ENCODE measurements at regions not wholly inside any gene's neighbourhood (a gene's known extent, or its start where the extent isn't known, plus 50 kb on each side); places are given as distances from the start of the nearest gene placed in this dataset.

DNA sequence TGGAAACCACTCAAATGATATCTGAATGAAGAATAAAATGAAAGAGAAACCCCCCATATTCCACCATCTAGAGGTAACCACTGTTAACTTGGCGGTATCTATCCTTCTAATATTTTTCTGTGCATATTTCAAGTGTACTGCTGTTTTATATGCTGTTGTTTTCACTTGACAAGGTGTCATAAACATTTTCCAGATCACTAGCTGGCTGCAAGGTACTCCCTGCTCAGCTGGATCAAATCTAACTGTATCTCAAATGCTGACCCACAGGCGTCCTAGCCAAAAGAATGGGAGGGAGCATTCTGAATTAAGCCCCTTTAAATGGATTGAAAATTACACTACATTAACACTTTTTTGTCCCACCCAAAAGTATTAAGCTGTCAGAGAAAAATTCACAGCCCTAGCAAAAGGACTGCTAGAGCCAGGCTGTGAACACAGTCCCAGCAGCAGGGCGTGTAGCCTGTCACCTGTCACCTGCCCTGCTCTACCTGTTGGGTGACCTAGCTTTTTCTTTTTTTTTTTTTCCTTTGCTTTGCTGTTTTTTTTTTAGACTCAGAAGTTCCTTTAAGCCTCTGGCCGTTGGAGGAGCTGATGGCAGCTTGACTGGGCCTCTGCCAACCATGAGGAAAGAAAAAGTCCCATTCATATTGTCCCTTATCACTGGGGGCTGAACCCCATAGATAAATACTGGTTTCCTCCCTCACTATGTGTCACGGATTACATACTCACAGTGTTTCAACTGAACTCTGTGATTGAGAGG lies 93.7 kb upstream of the TSC22D2 start (continued):
- TF ChIP-seq, protein P1, sequence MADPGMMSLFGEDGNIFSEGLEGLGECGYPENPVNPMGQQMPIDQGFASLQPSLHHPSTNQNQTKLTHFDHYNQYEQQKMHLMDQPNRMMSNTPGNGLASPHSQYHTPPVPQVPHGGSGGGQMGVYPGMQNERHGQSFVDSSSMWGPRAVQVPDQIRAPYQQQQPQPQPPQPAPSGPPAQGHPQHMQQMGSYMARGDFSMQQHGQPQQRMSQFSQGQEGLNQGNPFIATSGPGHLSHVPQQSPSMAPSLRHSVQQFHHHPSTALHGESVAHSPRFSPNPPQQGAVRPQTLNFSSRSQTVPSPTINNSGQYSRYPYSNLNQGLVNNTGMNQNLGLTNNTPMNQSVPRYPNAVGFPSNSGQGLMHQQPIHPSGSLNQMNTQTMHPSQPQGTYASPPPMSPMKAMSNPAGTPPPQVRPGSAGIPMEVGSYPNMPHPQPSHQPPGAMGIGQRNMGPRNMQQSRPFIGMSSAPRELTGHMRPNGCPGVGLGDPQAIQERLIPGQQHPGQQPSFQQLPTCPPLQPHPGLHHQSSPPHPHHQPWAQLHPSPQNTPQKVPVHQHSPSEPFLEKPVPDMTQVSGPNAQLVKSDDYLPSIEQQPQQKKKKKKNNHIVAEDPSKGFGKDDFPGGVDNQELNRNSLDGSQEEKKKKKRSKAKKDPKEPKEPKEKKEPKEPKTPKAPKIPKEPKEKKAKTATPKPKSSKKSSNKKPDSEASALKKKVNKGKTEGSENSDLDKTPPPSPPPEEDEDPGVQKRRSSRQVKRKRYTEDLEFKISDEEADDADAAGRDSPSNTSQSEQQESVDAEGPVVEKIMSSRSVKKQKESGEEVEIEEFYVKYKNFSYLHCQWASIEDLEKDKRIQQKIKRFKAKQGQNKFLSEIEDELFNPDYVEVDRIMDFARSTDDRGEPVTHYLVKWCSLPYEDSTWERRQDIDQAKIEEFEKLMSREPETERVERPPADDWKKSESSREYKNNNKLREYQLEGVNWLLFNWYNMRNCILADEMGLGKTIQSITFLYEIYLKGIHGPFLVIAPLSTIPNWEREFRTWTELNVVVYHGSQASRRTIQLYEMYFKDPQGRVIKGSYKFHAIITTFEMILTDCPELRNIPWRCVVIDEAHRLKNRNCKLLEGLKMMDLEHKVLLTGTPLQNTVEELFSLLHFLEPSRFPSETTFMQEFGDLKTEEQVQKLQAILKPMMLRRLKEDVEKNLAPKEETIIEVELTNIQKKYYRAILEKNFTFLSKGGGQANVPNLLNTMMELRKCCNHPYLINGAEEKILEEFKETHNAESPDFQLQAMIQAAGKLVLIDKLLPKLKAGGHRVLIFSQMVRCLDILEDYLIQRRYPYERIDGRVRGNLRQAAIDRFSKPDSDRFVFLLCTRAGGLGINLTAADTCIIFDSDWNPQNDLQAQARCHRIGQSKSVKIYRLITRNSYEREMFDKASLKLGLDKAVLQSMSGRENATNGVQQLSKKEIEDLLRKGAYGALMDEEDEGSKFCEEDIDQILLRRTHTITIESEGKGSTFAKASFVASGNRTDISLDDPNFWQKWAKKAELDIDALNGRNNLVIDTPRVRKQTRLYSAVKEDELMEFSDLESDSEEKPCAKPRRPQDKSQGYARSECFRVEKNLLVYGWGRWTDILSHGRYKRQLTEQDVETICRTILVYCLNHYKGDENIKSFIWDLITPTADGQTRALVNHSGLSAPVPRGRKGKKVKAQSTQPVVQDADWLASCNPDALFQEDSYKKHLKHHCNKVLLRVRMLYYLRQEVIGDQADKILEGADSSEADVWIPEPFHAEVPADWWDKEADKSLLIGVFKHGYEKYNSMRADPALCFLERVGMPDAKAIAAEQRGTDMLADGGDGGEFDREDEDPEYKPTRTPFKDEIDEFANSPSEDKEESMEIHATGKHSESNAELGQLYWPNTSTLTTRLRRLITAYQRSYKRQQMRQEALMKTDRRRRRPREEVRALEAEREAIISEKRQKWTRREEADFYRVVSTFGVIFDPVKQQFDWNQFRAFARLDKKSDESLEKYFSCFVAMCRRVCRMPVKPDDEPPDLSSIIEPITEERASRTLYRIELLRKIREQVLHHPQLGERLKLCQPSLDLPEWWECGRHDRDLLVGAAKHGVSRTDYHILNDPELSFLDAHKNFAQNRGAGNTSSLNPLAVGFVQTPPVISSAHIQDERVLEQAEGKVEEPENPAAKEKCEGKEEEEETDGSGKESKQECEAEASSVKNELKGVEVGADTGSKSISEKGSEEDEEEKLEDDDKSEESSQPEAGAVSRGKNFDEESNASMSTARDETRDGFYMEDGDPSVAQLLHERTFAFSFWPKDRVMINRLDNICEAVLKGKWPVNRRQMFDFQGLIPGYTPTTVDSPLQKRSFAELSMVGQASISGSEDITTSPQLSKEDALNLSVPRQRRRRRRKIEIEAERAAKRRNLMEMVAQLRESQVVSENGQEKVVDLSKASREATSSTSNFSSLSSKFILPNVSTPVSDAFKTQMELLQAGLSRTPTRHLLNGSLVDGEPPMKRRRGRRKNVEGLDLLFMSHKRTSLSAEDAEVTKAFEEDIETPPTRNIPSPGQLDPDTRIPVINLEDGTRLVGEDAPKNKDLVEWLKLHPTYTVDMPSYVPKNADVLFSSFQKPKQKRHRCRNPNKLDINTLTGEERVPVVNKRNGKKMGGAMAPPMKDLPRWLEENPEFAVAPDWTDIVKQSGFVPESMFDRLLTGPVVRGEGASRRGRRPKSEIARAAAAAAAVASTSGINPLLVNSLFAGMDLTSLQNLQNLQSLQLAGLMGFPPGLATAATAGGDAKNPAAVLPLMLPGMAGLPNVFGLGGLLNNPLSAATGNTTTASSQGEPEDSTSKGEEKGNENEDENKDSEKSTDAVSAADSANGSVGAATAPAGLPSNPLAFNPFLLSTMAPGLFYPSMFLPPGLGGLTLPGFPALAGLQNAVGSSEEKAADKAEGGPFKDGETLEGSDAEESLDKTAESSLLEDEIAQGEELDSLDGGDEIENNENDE (IDR thresholded peaks at IDR 0.05; ENCODE audit: insufficient replicate concordance, low read length) = no peak
- no peak for TF ChIP-seq CBX5 (IDR thresholded peaks at IDR 0.05; ENCODE audit: low read depth, low read length)
- TF ChIP-seq, protein P2, sequence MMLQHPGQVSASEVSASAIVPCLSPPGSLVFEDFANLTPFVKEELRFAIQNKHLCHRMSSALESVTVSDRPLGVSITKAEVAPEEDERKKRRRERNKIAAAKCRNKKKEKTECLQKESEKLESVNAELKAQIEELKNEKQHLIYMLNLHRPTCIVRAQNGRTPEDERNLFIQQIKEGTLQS (IDR thresholded peaks at IDR 0.05; ENCODE audit: insufficient read depth, low read depth, low read length) = no peak
- TF ChIP-seq SAP30 (IDR thresholded peaks at IDR 0.05; ENCODE audit: insufficient read depth, insufficient replicate concordance, low read length) = no peak
- no peak for TF ChIP-seq TEAD4 (IDR thresholded peaks at IDR 0.05; ENCODE audit: low read depth, low read length)
- TF ChIP-seq GTF2F1 (IDR thresholded peaks at IDR 0.05; ENCODE audit: borderline replicate concordance, low read depth, low read length) = no peak
- no peak for TF ChIP-seq KDM1A (IDR thresholded peaks at IDR 0.05; ENCODE audit: borderline replicate concordance, low read length)
- no peak for TF ChIP-seq SIRT6 (IDR thresholded peaks at IDR 0.05; ENCODE audit: low read length)
- TF ChIP-seq ZNF274 (IDR thresholded peaks at IDR 0.05; ENCODE audit: borderline replicate concordance, extremely low read depth, low read length) = no peak
- TF ChIP-seq RXRA (IDR thresholded peaks at IDR 0.05; ENCODE audit: insufficient read depth, low read depth, low read length) = no peak
